ENCODE measurements at regions not wholly inside any gene's neighbourhood (a gene's known extent, or its start where the extent isn't known, plus 50 kb on each side); places are given as distances from the start of the nearest gene placed in this dataset.

- no peak for TF ChIP-seq CTCF (IDR thresholded peaks at IDR 0.05; ENCODE audit: control extremely low read depth in 1 of 3, insufficient read depth in 1 of 3, low read depth in 1 of 3, low read length in 3 of 3)
- TF ChIP-seq USF2 (IDR thresholded peaks at IDR 0.05; ENCODE audit: low read length), result no peak
Observed at GRCh38 chr3:124091716-124092115, 99.8 kb upstream of the ROPN1 start.
